ENCODE measurements at regions not wholly inside any gene's neighbourhood (a gene's known extent, or its start where the extent isn't known, plus 50 kb on each side); places are given as distances from the start of the nearest gene placed in this dataset.

DNA sequence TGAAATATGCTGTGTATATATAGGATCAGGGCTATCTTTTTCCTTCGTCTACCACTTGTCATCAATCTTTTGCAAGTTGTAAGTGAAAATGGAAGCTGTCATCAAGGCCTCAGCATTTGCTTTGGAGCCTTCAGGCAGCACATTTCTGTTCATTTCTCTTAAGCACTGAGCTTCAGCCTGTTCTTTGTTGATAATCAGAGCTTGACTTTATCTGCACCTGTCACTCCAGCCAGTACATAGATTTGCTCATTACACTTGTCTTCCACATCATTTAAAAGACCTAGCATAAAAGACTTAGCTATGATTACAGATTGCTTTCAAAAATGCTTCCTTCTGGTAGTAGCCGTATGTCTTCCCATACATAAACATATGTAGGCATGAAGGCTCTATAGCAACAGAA is 189.8 kb upstream of the GRIK2 start:
- peaks cover 8% of the 10 kb centered on the region for H3K9me3 Mint-ChIP-seq (ENCODE audit: unreplicated experiment)
- H3K27me3 Mint-ChIP-seq (ENCODE audit: unreplicated experiment): no peaks in the 10 kb centered on the region
- TF ChIP-seq CTCF (IDR thresholded peaks at IDR 0.05): no peak
- no peaks in the 10 kb centered on the region for H3K4me1 Mint-ChIP-seq (ENCODE audit: unreplicated experiment)
- DNase-seq (ENCODE audit: extremely low spot score, unreplicated experiment): no peak
- H3K4me3 Mint-ChIP-seq (ENCODE audit: unreplicated experiment): no peak overlapping the region
- no peak overlapping the region for H3K27ac Mint-ChIP-seq (ENCODE audit: unreplicated experiment)
- peaks cover 2% of the 10 kb centered on the region for H3K36me3 Mint-ChIP-seq (ENCODE audit: unreplicated experiment)

DNA sequence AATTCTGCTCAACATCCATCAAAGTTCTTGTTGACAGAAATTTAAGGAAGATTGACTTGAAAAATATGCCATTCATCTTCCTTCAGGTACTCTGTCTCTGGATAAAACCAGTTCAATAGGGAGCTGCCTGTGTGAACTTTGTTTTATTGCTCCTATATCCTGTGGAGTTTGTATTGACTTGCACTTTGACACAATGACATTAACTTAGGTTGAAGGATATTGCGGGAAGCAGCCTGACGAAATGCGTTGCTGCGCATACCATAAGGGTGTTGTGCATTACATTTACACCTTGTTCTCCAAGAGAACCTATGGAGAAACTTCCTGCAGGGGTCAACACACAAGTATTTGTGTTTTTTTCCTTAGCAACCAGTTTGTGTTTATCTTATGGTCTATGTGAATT is 185.4 kb upstream of the GRIK2 start:
- TF ChIP-seq CTCF (IDR thresholded peaks at IDR 0.05): no peak
- H3K9me3 Mint-ChIP-seq (ENCODE audit: unreplicated experiment): peaks cover 5% of the 10 kb centered on the region
- no peaks in the 10 kb centered on the region for H3K4me1 Mint-ChIP-seq (ENCODE audit: unreplicated experiment)
- DNase-seq (ENCODE audit: extremely low spot score, unreplicated experiment): no peak
- H3K27me3 Mint-ChIP-seq (ENCODE audit: unreplicated experiment): no peaks in the 10 kb centered on the region
- H3K36me3 Mint-ChIP-seq (ENCODE audit: unreplicated experiment): no peaks in the 10 kb centered on the region
- no peak overlapping the region for H3K4me3 Mint-ChIP-seq (ENCODE audit: unreplicated experiment)
- no peak overlapping the region for H3K27ac Mint-ChIP-seq (ENCODE audit: unreplicated experiment)

GRCh38 chr6:101212640-101213039 is 180.9 kb upstream of the GRIK2 start:
- no peak for DNase-seq (ENCODE audit: extremely low spot score, unreplicated experiment)
- no peak overlapping the region for H3K4me3 Mint-ChIP-seq (ENCODE audit: unreplicated experiment)
- no peak overlapping the region for H3K27ac Mint-ChIP-seq (ENCODE audit: unreplicated experiment)
- H3K4me1 Mint-ChIP-seq (ENCODE audit: unreplicated experiment): no peaks in the 10 kb centered on the region
- no peaks in the 10 kb centered on the region for H3K36me3 Mint-ChIP-seq (ENCODE audit: unreplicated experiment)
- H3K27me3 Mint-ChIP-seq (ENCODE audit: unreplicated experiment): no peaks in the 10 kb centered on the region
- TF ChIP-seq CTCF (IDR thresholded peaks at IDR 0.05): no peak
- peaks cover 4% of the 10 kb centered on the region for H3K9me3 Mint-ChIP-seq (ENCODE audit: unreplicated experiment)

- DNase-seq (ENCODE audit: extremely low spot score, unreplicated experiment): no peak
- H3K27me3 Mint-ChIP-seq (ENCODE audit: unreplicated experiment): no peaks in the 10 kb centered on the region
- no peaks in the 10 kb centered on the region for H3K4me1 Mint-ChIP-seq (ENCODE audit: unreplicated experiment)
- H3K27ac Mint-ChIP-seq (ENCODE audit: unreplicated experiment): no peak overlapping the region
- no peak overlapping the region for H3K4me3 Mint-ChIP-seq (ENCODE audit: unreplicated experiment)
- TF ChIP-seq CTCF (IDR thresholded peaks at IDR 0.05): no peak
- no peaks in the 10 kb centered on the region for H3K36me3 Mint-ChIP-seq (ENCODE audit: unreplicated experiment)
- H3K9me3 Mint-ChIP-seq (ENCODE audit: unreplicated experiment): peaks cover 5% of the 10 kb centered on the region
Observed at GRCh38 chr6:101222007-101222406, 171.5 kb upstream of the GRIK2 start.

- TF ChIP-seq CTCF (IDR thresholded peaks at IDR 0.05): no peak
- Mint-ChIP-seq H3K4me1 (ENCODE audit: unreplicated experiment) (no peaks in the 10 kb centered on the region), H3K27ac (ENCODE audit: unreplicated experiment) (no peak overlapping the region), H3K27me3 (ENCODE audit: unreplicated experiment) (no peaks in the 10 kb centered on the region), H3K36me3 (ENCODE audit: unreplicated experiment) (no peaks in the 10 kb centered on the region), H3K9me3 (ENCODE audit: unreplicated experiment) (peaks cover 5% of the 10 kb centered on the region), H3K4me3 (ENCODE audit: unreplicated experiment) (no peak overlapping the region)
- DNase-seq (ENCODE audit: extremely low spot score, unreplicated experiment): no peak
Observed at GRCh38 chr6:101224751-101225150, 168.8 kb upstream of the GRIK2 start.
